A673 (cell line): ENCODE measurements at regions not wholly inside any gene's neighbourhood (a gene's known extent, or its start where the extent isn't known, plus 50 kb on each side); places are given as distances from the start of the nearest gene placed in this dataset.
"Not testable (repeated sequence)": the region's sequence is repeated elsewhere in the genome, so short reads cannot be mapped to it uniquely, and the experiment has no call there.

Experiments
- EZH2 ChIP-seq: fragments of 200-600 bp; sonication (generic); IDR thresholded peaks from 2 replicates; pipeline ENCODE4 v1.6.1; 2017; ENCODE audit warnings: borderline replicate concordance, low read depth, mild to moderate bottlenecking, mixed read lengths, antibody characterized with exemption, low read length; ENCODE audit not compliant: poor library complexity, severe bottlenecking
- TF ChIP-seq, protein P1 (sequence below): fragments of 300-800, 200-600 bp; sonication (generic); conservative IDR thresholded peaks from 2 replicates; pipeline ENCODE4 v1.5.1; 2017; ENCODE audit warnings: low read depth, mild to moderate bottlenecking, antibody characterized with exemption, low read length, moderate library complexity, mixed read lengths

DNA sequence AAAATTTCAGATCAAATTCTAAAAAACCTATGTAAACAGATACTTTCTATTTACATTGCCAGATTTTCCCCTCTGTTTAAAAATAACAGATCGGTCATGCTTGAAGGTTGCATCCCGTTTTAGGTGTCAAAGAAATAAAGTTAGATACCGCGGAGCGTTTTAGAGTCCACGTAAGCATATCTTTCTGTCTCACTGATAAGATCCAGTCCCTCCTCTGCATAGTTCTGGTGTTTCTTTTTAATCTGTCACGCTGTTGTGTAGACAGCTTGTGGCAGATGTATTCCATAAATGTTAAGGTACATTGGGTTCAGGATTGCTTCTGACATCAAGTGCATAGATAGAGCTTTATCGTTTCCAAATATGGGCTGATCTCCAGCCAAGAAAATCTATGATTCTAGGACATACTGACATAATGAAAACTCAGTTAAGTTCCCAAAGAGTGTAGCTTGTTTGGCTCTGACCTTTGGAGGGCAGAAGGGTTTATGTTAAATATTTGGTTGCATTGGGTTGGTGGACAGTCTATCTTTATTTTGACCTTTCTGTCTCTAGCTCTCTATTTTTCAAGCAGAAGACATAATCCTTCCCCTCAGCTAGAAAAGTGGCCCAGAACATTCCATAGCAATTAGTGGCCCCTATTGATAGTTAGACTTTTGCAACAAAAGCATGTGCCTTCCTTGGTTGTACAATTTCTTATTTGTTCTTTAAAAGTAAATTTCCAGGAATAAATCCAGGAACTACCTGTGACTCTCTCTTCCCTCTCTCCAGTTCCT lies 376.6 kb upstream of the SMIM30 start:
- TF ChIP-seq, protein P1, sequence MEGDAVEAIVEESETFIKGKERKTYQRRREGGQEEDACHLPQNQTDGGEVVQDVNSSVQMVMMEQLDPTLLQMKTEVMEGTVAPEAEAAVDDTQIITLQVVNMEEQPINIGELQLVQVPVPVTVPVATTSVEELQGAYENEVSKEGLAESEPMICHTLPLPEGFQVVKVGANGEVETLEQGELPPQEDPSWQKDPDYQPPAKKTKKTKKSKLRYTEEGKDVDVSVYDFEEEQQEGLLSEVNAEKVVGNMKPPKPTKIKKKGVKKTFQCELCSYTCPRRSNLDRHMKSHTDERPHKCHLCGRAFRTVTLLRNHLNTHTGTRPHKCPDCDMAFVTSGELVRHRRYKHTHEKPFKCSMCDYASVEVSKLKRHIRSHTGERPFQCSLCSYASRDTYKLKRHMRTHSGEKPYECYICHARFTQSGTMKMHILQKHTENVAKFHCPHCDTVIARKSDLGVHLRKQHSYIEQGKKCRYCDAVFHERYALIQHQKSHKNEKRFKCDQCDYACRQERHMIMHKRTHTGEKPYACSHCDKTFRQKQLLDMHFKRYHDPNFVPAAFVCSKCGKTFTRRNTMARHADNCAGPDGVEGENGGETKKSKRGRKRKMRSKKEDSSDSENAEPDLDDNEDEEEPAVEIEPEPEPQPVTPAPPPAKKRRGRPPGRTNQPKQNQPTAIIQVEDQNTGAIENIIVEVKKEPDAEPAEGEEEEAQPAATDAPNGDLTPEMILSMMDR, result not testable (repeated sequence)
- TF ChIP-seq EZH2, result not testable (repeated sequence)
